Liver (tissue), 3 donors: ENCODE measurements at regions not wholly inside any gene's neighbourhood (a gene's known extent, or its start where the extent isn't known, plus 50 kb on each side); places are given as distances from the start of the nearest gene placed in this dataset.

Experiments
- TF ChIP-seq, protein P1 (sequence below): IDR thresholded peaks from 2 replicates; pipeline ENCODE4 v1.6.1; 2016; ENCODE audit warnings: antibody characterized with exemption
- TF ChIP-seq, protein P2 (sequence below): fragments of 150-350 bp; IDR thresholded peaks from 2 replicates; pipeline ENCODE4 v1.5.1; 2017; ENCODE audit warnings: improper control_type of control experiment, low read depth, low read length; ENCODE audit not compliant: missing input control
- donor health status: healthy.
- donor health status: healthy.

GRCh38 chr20:58019850-58020625, 208.4 kb downstream of the ANKRD60 start:
- TF ChIP-seq, protein P1, sequence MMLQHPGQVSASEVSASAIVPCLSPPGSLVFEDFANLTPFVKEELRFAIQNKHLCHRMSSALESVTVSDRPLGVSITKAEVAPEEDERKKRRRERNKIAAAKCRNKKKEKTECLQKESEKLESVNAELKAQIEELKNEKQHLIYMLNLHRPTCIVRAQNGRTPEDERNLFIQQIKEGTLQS = no peak
- TF ChIP-seq, protein P2, sequence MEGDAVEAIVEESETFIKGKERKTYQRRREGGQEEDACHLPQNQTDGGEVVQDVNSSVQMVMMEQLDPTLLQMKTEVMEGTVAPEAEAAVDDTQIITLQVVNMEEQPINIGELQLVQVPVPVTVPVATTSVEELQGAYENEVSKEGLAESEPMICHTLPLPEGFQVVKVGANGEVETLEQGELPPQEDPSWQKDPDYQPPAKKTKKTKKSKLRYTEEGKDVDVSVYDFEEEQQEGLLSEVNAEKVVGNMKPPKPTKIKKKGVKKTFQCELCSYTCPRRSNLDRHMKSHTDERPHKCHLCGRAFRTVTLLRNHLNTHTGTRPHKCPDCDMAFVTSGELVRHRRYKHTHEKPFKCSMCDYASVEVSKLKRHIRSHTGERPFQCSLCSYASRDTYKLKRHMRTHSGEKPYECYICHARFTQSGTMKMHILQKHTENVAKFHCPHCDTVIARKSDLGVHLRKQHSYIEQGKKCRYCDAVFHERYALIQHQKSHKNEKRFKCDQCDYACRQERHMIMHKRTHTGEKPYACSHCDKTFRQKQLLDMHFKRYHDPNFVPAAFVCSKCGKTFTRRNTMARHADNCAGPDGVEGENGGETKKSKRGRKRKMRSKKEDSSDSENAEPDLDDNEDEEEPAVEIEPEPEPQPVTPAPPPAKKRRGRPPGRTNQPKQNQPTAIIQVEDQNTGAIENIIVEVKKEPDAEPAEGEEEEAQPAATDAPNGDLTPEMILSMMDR = no peak
